Brain microvascular endothelial cell (primary cell): ENCODE measurements at regions not wholly inside any gene's neighbourhood (a gene's known extent, or its start where the extent isn't known, plus 50 kb on each side); places are given as distances from the start of the nearest gene placed in this dataset.
"Not testable (repeated sequence)": the region's sequence is repeated elsewhere in the genome, so short reads cannot be mapped to it uniquely, and the experiment has no call there.

Experiments
- DNase-seq: peaks from one replicate; pipeline ENCODE4 v3.0.0-alpha.2; 2020
- H3K27ac ChIP-seq: fragments of 250-450 bp; sonication (Bioruptor Pico); 2 replicates; pipeline ENCODE4 v1.5.1; 2020; ENCODE audit warnings: mild to moderate bottlenecking, moderate library complexity
- H3K27me3 ChIP-seq: fragments of 250-450 bp; sonication (Bioruptor Pico); replicated peaks from 2 replicates; pipeline ENCODE4 v1.5.1; 2020; ENCODE audit warnings: mild to moderate bottlenecking
- H3K36me3 ChIP-seq: fragments of 250-450 bp; sonication (Bioruptor Pico); replicated peaks from 2 replicates; pipeline ENCODE4 v1.5.1; 2020; ENCODE audit warnings: mild to moderate bottlenecking
- H3K4me3 ChIP-seq: 2 replicates; pipeline ENCODE4 v1.5.1; 2011; ENCODE audit warnings: low read depth, mild to moderate bottlenecking, control low read depth, low read length, moderate library complexity
- CTCF ChIP-seq: IDR thresholded peaks from 2 replicates; pipeline ENCODE4 v1.5.1; 2011; ENCODE audit warnings: low read depth, mild to moderate bottlenecking, moderate library complexity, low read length, control low read depth, inconsistent platforms; ENCODE audit errors: missing control alignments
- in situ Hi-C: cut with HindIII; loops from 2 replicates; pipeline ENCODE4 v1.10.0; 2017; ENCODE audit warnings: low sequenced_read_pairs, low pct_ligation_motif_present

GRCh38 chr1:213539464-213539863 is 448.3 kb upstream of the PROX1 start:
- TF ChIP-seq CTCF = no peak
- H3K27ac ChIP-seq = no peak overlapping the region
- no peak overlapping the region for H3K4me3 ChIP-seq
- no peaks in the 10 kb centered on the region for H3K36me3 ChIP-seq
- in situ Hi-C loops = no loop called here
- no peaks in the 10 kb centered on the region for H3K27me3 ChIP-seq
- DNase-seq = no peak

- Histone ChIP-seq H3K27ac (no peak overlapping the region), H3K36me3 (no peaks in the 10 kb centered on the region), H3K4me3 (no peak overlapping the region), H3K27me3 (no peaks in the 10 kb centered on the region)
- DNase-seq = no peak
- TF ChIP-seq CTCF = no peak
- in situ Hi-C loops = no loop called here
Measured at GRCh38 chr1:213541641-213542040, 446.1 kb upstream of the PROX1 start.

- in situ Hi-C loops, DNase-seq, H3K4me3 ChIP-seq, H3K27ac ChIP-seq, H3K27me3 ChIP-seq, H3K36me3 ChIP-seq: not testable (repeated sequence)
Measured at GRCh38 chr1:213545181-213545580, 442.6 kb upstream of the PROX1 start.

- no peak for TF ChIP-seq CTCF
- Histone ChIP-seq H3K27me3 (no peaks in the 10 kb centered on the region), H3K4me3 (no peak overlapping the region), H3K27ac (no peak overlapping the region), H3K36me3 (no peaks in the 10 kb centered on the region)
- in situ Hi-C loops = no loop called here
- no peak for DNase-seq
Measured at GRCh38 chr1:213549982-213550381, 437.8 kb upstream of the PROX1 start.

- no peak for DNase-seq
- no peaks in the 10 kb centered on the region for H3K27me3 ChIP-seq
- no peak overlapping the region for H3K4me3 ChIP-seq
- TF ChIP-seq CTCF = no peak
- no peak overlapping the region for H3K27ac ChIP-seq
- H3K36me3 ChIP-seq = no peaks in the 10 kb centered on the region
- in situ Hi-C loops = no loop called here
Measured at GRCh38 chr1:213550804-213551203, 437.0 kb upstream of the PROX1 start.

GRCh38 chr1:213552045-213552444 is 435.7 kb upstream of the PROX1 start:
- no peak for TF ChIP-seq CTCF
- in situ Hi-C loops = no loop called here

More at GRCh38 chr1:213552045-213552444, 435.7 kb upstream of the PROX1 start:
- H3K27ac ChIP-seq = no peak overlapping the region
- DNase-seq = no peak
- H3K4me3 ChIP-seq = no peak overlapping the region
- H3K27me3 ChIP-seq = no peaks in the 10 kb centered on the region
- no peaks in the 10 kb centered on the region for H3K36me3 ChIP-seq
